Ramos (cell line): ENCODE measurements at regions not wholly inside any gene's neighbourhood (a gene's known extent, or its start where the extent isn't known, plus 50 kb on each side); places are given as distances from the start of the nearest gene placed in this dataset.
"Not testable (repeated sequence)": the region's sequence is repeated elsewhere in the genome, so short reads cannot be mapped to it uniquely, and the experiment has no call there.

Experiments
- in situ Hi-C: fragments of 300-500 bp; cut with MboI; formaldehyde crosslinking; loops from one replicate; pipeline ENCODE4 v1.14.3; 2022; ENCODE audit warnings: low sequenced_read_pairs; ENCODE audit not compliant: unreplicated experiment

GRCh38 chr4:180333162-180333561 is 1910.0 kb upstream of the TENM3 start:
- in situ Hi-C loops, result no loop called here

GRCh38 chr4:180335566-180335965 is 1907.6 kb upstream of the TENM3 start:
- in situ Hi-C loops, result no loop called here

- in situ Hi-C loops, result no loop called here
These were observed 1906.6 kb upstream of the TENM3 start for GRCh38 chr4:180336494-180337090.

- in situ Hi-C loops, result no loop called here
These were observed 1901.3 kb upstream of the TENM3 start for GRCh38 chr4:180341926-180342325.

GRCh38 chr4:180350901-180351300 is 1892.3 kb upstream of the TENM3 start:
- in situ Hi-C loops, result no loop called here

- in situ Hi-C loops, result no loop called here
These were observed 1886.4 kb upstream of the TENM3 start for GRCh38 chr4:180356766-180357165.

- in situ Hi-C loops, result not testable (repeated sequence)
These were observed 1883.1 kb upstream of the TENM3 start for GRCh38 chr4:180360113-180360512.

GRCh38 chr4:180363815-180364214 is 1879.4 kb upstream of the TENM3 start:
- in situ Hi-C loops, result no loop called here

GRCh38 chr4:180372691-180373090 is 1870.5 kb upstream of the TENM3 start:
- in situ Hi-C loops, result no loop called here

- in situ Hi-C loops, result no loop called here
These were observed 1865.5 kb upstream of the TENM3 start for GRCh38 chr4:180377741-180378140.

- in situ Hi-C loops, result no loop called here
These were observed 1862.5 kb upstream of the TENM3 start for GRCh38 chr4:180380733-180381132.

- in situ Hi-C loops, result no loop called here
These were observed 1851.6 kb upstream of the TENM3 start for GRCh38 chr4:180391613-180392012.

- in situ Hi-C loops, result no loop called here
These were observed 1848.9 kb upstream of the TENM3 start for GRCh38 chr4:180394312-180394711.

- in situ Hi-C loops, result no loop called here
These were observed 1848.5 kb upstream of the TENM3 start for GRCh38 chr4:180394730-180395129.

GRCh38 chr4:180398564-180398963 is 1844.6 kb upstream of the TENM3 start:
- in situ Hi-C loops, result no loop called here

GRCh38 chr4:180407275-180407885 is 1835.8 kb upstream of the TENM3 start:
- in situ Hi-C loops, result no loop called here

- in situ Hi-C loops, result no loop called here
These were observed 1824.2 kb upstream of the TENM3 start for GRCh38 chr4:180418819-180419531.

GRCh38 chr4:180422989-180423711 is 1820.1 kb upstream of the TENM3 start:
- in situ Hi-C loops, result no loop called here

GRCh38 chr4:180423712-180424057 is 1819.5 kb upstream of the TENM3 start:
- in situ Hi-C loops, result no loop called here

- in situ Hi-C loops, result no loop called here
These were observed 1816.3 kb upstream of the TENM3 start for GRCh38 chr4:180426938-180427337.

GRCh38 chr4:180430283-180430682 is 1812.9 kb upstream of the TENM3 start:
- in situ Hi-C loops, result no loop called here
